ENCODE measurements at regions not wholly inside any gene's neighbourhood (a gene's known extent, or its start where the extent isn't known, plus 50 kb on each side); places are given as distances from the start of the nearest gene placed in this dataset.

DNA sequence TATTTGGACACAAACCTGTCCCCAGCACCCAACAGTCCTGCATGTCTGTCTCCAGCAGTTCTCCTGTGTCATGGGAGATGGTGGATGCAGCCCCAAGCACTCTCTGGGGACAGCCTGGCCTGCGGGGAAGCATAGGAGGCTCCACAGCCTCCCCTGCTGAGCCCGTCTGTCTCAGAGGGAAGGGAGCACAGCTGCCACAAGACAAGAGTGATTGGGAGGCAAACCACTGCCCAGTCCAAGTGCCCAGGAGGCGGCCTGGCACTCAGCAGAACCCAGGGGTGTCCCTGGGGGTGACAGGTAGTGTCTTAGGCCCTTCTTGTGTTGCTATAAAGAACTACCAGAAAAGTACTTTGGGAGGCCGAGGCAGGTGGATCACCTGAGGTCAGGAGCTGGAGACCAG is 211.2 kb upstream of the MYT1L start:
- BruUV-seq (replicated peaks): no TSS peak
- ChIA-PET POLR2A (interaction anchor here (0.8 kb wide), 1 partner anchor 1238 kb away, joined by 3 read pairs; no protein-coding TSS in a partner anchor), CTCF (ENCODE audit: low intra/inter-chr PET ratio) (no interaction called here)
- H3K9me1 ChIP-seq (ENCODE audit: control insufficient read depth, insufficient read depth, low read length): no peaks in the 10 kb centered on the region
- no peak overlapping the region for H3K9ac ChIP-seq (ENCODE audit: insufficient read depth in 1 of 2, low read depth in 2 of 2, low read length in 2 of 2)
- ATAC-seq: peak; percentile 31
- no peak overlapping the region for H3K4me3 ChIP-seq
- 3% methylated on average over 4 of the region's 4 CpGs for WGBS (ENCODE audit: insufficient coverage, low coverage, missing lambda C conversion rate)
- H4K20me1 ChIP-seq (replicated peaks; ENCODE audit: control insufficient read depth, insufficient read depth, low read length): no peaks in the 10 kb centered on the region
- H3K27ac ChIP-seq (ENCODE audit: extremely low read depth, low read depth, low read length): no peak overlapping the region
- in situ Hi-C loops (cut with MboI) (no loop called here), intact Hi-C loops (cut with micrococcal nuclease) (no loop called here)
- no peak for FAIRE-seq
- peaks cover 2 to 31% of the 10 kb centered on the region in 2 experiments; a peak in 3 of 5 replicates for H3K27me3 ChIP-seq (ENCODE audit: control insufficient read depth in 2 of 2, insufficient read depth in 2 of 2, low read length in 2 of 2)
- no peaks in the 10 kb centered on the region for H3K36me3 ChIP-seq (ENCODE audit: control insufficient read depth, insufficient read depth, low read length)
- H3K4me2 ChIP-seq (ENCODE audit: insufficient read depth, low read length): no peak overlapping the region
- H2AFZ ChIP-seq (ENCODE audit: low read depth, low read length): no peak overlapping the region
- no peak for DNase-seq (ENCODE audit: extremely low read depth in 1 of 4, low spot score in 3 of 4)
- H3K4me1 ChIP-seq (replicated peaks in 1 of 2; ENCODE audit: control insufficient read depth in 2 of 2, insufficient read depth in 2 of 2, low read length in 2 of 2): peaks cover 0 to 5% of the 10 kb centered on the region in 2 experiments; a peak in 2 of 5 replicates
- H3K9me3 ChIP-seq (replicated peaks; ENCODE audit: control insufficient read depth, insufficient read depth, low read depth, low read length): no peaks in the 10 kb centered on the region
- no peaks in the 10 kb centered on the region for H3K79me2 ChIP-seq (ENCODE audit: control insufficient read depth, insufficient read depth, low read length)
- TF ChIP-seq, protein P1, sequence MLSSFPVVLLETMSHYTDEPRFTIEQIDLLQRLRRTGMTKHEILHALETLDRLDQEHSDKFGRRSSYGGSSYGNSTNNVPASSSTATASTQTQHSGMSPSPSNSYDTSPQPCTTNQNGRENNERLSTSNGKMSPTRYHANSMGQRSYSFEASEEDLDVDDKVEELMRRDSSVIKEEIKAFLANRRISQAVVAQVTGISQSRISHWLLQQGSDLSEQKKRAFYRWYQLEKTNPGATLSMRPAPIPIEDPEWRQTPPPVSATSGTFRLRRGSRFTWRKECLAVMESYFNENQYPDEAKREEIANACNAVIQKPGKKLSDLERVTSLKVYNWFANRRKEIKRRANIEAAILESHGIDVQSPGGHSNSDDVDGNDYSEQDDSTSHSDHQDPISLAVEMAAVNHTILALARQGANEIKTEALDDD (IDR thresholded peaks at IDR 0.05): no peak
- TF ChIP-seq, protein P2, sequence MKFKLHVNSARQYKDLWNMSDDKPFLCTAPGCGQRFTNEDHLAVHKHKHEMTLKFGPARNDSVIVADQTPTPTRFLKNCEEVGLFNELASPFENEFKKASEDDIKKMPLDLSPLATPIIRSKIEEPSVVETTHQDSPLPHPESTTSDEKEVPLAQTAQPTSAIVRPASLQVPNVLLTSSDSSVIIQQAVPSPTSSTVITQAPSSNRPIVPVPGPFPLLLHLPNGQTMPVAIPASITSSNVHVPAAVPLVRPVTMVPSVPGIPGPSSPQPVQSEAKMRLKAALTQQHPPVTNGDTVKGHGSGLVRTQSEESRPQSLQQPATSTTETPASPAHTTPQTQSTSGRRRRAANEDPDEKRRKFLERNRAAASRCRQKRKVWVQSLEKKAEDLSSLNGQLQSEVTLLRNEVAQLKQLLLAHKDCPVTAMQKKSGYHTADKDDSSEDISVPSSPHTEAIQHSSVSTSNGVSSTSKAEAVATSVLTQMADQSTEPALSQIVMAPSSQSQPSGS (CRISPR knock-in tag; IDR thresholded peaks at IDR 0.05): no peak
- no peak for TF ChIP-seq PHF8 (IDR thresholded peaks at IDR 0.05; ENCODE audit: borderline replicate concordance, low read length)
- TF ChIP-seq FOXJ3 (CRISPR knock-in tag; IDR thresholded peaks at IDR 0.05): no peak
- TF ChIP-seq, protein P3, sequence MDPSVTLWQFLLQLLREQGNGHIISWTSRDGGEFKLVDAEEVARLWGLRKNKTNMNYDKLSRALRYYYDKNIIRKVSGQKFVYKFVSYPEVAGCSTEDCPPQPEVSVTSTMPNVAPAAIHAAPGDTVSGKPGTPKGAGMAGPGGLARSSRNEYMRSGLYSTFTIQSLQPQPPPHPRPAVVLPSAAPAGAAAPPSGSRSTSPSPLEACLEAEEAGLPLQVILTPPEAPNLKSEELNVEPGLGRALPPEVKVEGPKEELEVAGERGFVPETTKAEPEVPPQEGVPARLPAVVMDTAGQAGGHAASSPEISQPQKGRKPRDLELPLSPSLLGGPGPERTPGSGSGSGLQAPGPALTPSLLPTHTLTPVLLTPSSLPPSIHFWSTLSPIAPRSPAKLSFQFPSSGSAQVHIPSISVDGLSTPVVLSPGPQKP (CRISPR knock-in tag; IDR thresholded peaks at IDR 0.05): no peak

Data from K562 (cell line).